A673 (cell line): ENCODE measurements at regions not wholly inside any gene's neighbourhood (a gene's known extent, or its start where the extent isn't known, plus 50 kb on each side); places are given as distances from the start of the nearest gene placed in this dataset.

Experiments
- BruUV-seq: library from RNA; stranded (reverse); fragments of 400-500 nt; replicated peaks from 2 replicates; lab custom pipeline; 2021; lab: Mats Ljungman, UMichigan
- CTCF ChIA-PET: fragments of 300-600 bp; sonication (Branson Sonifier 250); formaldehyde crosslinking; loops from one replicate; lab custom pipeline; 2022; ENCODE audit warnings: antibody characterized with exemption; lab: Charles Lee
- POLR2A ChIA-PET: fragments of 300-600 bp; sonication (Branson Sonifier 250); formaldehyde crosslinking; loops from one replicate; lab custom pipeline; 2022; ENCODE audit warnings: antibody characterized with exemption; ENCODE audit not compliant: low non-redundant PET; lab: Charles Lee
- DNase-seq: peaks from one replicate; pipeline ENCODE4 v3.0.0-alpha.2; 2015; ENCODE audit warnings: low spot score
- H3K27ac ChIP-seq: fragments of 200-600 bp; sonication (generic); 2 replicates; pipeline ENCODE4 v1.5.1; 2016; ENCODE audit warnings: mixed run types, low read depth, mild to moderate bottlenecking, mixed read lengths, antibody characterized with exemption, low read length; ENCODE audit not compliant: poor library complexity, severe bottlenecking
- H3K27me3 ChIP-seq: fragments of 200-600 bp; sonication (generic); replicated peaks from 2 replicates; pipeline ENCODE4 v1.6.1; 2017; ENCODE audit warnings: mixed run types, low read depth, mild to moderate bottlenecking, mixed read lengths, antibody characterized with exemption, low read length; ENCODE audit not compliant: insufficient read depth, poor library complexity
- H3K36me3 ChIP-seq: fragments of 200-600 bp; sonication (generic); 2 replicates; pipeline ENCODE4 v1.6.1; 2016; ENCODE audit warnings: mixed run types, mild to moderate bottlenecking, mixed read lengths, antibody characterized with exemption, low read length; ENCODE audit not compliant: insufficient read depth, poor library complexity, severe bottlenecking
- H3K4me1 ChIP-seq: fragments of 200-600 bp; sonication (generic); 2 replicates; pipeline ENCODE4 v1.6.1; 2017; ENCODE audit warnings: mixed run types, mild to moderate bottlenecking, mixed read lengths, antibody characterized with exemption, low read length; ENCODE audit not compliant: insufficient read depth, poor library complexity, severe bottlenecking
- H3K4me3 ChIP-seq: fragments of 200-600 bp; sonication (generic); 2 replicates; pipeline ENCODE4 v1.5.1; 2016; ENCODE audit warnings: low read depth, mixed run types, mild to moderate bottlenecking, mixed read lengths, low read length; ENCODE audit not compliant: poor library complexity, severe bottlenecking
- H3K9me3 ChIP-seq: fragments of 200-600 bp; sonication (generic); 2 replicates; pipeline ENCODE4 v1.6.1; 2016; ENCODE audit warnings: mixed run types, low read depth, mild to moderate bottlenecking, mixed read lengths, antibody characterized with exemption, low read length; ENCODE audit not compliant: poor library complexity, severe bottlenecking
- EZH2 ChIP-seq: fragments of 200-600 bp; sonication (generic); IDR thresholded peaks from 2 replicates; pipeline ENCODE4 v1.6.1; 2017; ENCODE audit warnings: borderline replicate concordance, low read depth, mild to moderate bottlenecking, mixed read lengths, antibody characterized with exemption, low read length; ENCODE audit not compliant: poor library complexity, severe bottlenecking
- intact Hi-C: fragments of 100-400 bp; cut with micrococcal nuclease; formaldehyde crosslinking; loops from one replicate; pipeline ENCODE4 v1.10.0; 2022; ENCODE audit not compliant: unreplicated experiment
- TF ChIP-seq, protein P1 (sequence below): fragments of 300-800, 200-600 bp; sonication (generic); conservative IDR thresholded peaks from 2 replicates; pipeline ENCODE4 v1.5.1; 2017; ENCODE audit warnings: low read depth, mild to moderate bottlenecking, antibody characterized with exemption, low read length, moderate library complexity, mixed read lengths

- no peak overlapping the region for H3K27ac ChIP-seq
- H3K36me3 ChIP-seq, result no peaks in the 10 kb centered on the region
- POLR2A ChIA-PET, result no interaction called here
- no peak overlapping the region for H3K4me3 ChIP-seq
- CTCF ChIA-PET, result no interaction called here
- no peaks in the 10 kb centered on the region for H3K4me1 ChIP-seq
- intact Hi-C loops, result no loop called here
- H3K27me3 ChIP-seq, result no peaks in the 10 kb centered on the region
- no TSS peak for BruUV-seq
- TF ChIP-seq EZH2, result no peak
- TF ChIP-seq, protein P1, sequence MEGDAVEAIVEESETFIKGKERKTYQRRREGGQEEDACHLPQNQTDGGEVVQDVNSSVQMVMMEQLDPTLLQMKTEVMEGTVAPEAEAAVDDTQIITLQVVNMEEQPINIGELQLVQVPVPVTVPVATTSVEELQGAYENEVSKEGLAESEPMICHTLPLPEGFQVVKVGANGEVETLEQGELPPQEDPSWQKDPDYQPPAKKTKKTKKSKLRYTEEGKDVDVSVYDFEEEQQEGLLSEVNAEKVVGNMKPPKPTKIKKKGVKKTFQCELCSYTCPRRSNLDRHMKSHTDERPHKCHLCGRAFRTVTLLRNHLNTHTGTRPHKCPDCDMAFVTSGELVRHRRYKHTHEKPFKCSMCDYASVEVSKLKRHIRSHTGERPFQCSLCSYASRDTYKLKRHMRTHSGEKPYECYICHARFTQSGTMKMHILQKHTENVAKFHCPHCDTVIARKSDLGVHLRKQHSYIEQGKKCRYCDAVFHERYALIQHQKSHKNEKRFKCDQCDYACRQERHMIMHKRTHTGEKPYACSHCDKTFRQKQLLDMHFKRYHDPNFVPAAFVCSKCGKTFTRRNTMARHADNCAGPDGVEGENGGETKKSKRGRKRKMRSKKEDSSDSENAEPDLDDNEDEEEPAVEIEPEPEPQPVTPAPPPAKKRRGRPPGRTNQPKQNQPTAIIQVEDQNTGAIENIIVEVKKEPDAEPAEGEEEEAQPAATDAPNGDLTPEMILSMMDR, result no peak
- no peaks in the 10 kb centered on the region for H3K9me3 ChIP-seq
- no peak for DNase-seq
These were observed 607.8 kb upstream of the B3GALT2 start for GRCh38 chr1:193794239-193794638.

- no TSS peak for BruUV-seq
- H3K27me3 ChIP-seq, result no peaks in the 10 kb centered on the region
- no peaks in the 10 kb centered on the region for H3K36me3 ChIP-seq
- no peak for DNase-seq
- no peak overlapping the region for H3K27ac ChIP-seq
- no peaks in the 10 kb centered on the region for H3K4me1 ChIP-seq
- ChIA-PET POLR2A (no interaction called here), CTCF (no interaction called here)
- no peaks in the 10 kb centered on the region for H3K9me3 ChIP-seq
- TF ChIP-seq, protein P1, result no peak
- no peak for TF ChIP-seq EZH2
- H3K4me3 ChIP-seq, result no peak overlapping the region
- intact Hi-C loops, result no loop called here
These were observed 605.3 kb upstream of the B3GALT2 start for GRCh38 chr1:193791746-193792145.

DNA sequence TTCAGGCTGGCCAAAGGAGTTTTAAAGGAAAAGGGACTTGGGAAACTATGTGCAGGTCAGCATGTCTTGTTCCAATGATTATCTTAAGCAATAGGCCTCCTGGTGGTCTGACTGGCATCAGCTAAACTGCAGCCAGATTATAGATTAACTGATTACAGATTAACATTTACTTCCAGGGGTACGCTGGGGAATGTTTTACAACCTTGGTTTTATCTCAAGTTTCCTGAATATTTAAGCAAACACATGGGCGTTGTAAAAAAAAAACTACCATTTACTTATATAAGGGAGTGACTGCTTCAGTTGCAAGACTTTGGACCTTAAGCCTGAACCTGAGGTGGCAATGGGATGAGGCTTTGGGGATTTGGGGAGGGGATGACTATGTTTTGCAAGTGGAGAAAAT lies 600.6 kb upstream of the B3GALT2 start:
- intact Hi-C loops, result no loop called here

More for the DNA sequence above, 600.6 kb upstream of the B3GALT2 start:
- Histone ChIP-seq H3K4me1 (no peaks in the 10 kb centered on the region), H3K36me3 (no peaks in the 10 kb centered on the region), H3K27ac (no peak overlapping the region), H3K27me3 (no peaks in the 10 kb centered on the region), H3K4me3 (no peak overlapping the region), H3K9me3 (no peaks in the 10 kb centered on the region)
- ChIA-PET POLR2A (no interaction called here), CTCF (no interaction called here)
- DNase-seq, result no peak
- TF ChIP-seq, protein P1, result no peak
- no peak for TF ChIP-seq EZH2
- BruUV-seq, result no TSS peak
